ENCODE measurements at regions not wholly inside any gene's neighbourhood (a gene's known extent, or its start where the extent isn't known, plus 50 kb on each side); places are given as distances from the start of the nearest gene placed in this dataset.

DNA sequence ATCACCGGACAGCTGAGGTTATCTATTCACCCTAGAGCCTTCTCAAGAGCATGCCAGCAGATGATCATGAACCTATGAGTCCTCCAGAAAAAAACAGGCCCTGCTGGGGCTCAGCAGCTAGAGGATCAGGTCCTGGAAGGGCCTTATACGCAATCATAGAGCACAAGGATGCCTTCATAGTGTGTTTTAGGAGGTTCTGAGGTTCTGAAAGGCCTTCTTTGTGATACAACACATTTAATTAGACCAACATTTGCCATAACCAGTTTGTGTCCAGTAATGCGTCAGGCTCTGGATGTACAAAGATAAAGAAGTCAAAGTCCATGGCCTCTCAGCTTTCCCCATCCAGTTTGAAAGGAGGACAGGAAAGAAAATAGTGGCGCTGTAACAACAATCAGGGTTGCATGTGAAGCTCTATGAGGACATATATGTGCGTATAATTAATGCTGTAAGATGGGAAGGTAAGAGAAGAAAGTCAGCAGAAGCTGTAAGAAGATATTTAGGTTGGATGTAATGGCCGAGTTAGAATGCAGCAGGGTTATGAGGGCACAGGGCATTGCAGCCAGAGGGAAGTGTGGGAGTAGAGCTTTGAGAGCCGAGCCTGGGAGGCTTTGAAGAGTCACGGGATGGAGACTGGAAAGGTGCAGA is 302.6 kb upstream of the TBL1XR1 start:
- TF ChIP-seq, protein P1, sequence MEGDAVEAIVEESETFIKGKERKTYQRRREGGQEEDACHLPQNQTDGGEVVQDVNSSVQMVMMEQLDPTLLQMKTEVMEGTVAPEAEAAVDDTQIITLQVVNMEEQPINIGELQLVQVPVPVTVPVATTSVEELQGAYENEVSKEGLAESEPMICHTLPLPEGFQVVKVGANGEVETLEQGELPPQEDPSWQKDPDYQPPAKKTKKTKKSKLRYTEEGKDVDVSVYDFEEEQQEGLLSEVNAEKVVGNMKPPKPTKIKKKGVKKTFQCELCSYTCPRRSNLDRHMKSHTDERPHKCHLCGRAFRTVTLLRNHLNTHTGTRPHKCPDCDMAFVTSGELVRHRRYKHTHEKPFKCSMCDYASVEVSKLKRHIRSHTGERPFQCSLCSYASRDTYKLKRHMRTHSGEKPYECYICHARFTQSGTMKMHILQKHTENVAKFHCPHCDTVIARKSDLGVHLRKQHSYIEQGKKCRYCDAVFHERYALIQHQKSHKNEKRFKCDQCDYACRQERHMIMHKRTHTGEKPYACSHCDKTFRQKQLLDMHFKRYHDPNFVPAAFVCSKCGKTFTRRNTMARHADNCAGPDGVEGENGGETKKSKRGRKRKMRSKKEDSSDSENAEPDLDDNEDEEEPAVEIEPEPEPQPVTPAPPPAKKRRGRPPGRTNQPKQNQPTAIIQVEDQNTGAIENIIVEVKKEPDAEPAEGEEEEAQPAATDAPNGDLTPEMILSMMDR (IDR thresholded peaks at IDR 0.05; ENCODE audit: low read depth, low read length) = no peak
- H3K4me3 ChIP-seq (ENCODE audit: low read depth, low read length) = no peak overlapping the region

DNA sequence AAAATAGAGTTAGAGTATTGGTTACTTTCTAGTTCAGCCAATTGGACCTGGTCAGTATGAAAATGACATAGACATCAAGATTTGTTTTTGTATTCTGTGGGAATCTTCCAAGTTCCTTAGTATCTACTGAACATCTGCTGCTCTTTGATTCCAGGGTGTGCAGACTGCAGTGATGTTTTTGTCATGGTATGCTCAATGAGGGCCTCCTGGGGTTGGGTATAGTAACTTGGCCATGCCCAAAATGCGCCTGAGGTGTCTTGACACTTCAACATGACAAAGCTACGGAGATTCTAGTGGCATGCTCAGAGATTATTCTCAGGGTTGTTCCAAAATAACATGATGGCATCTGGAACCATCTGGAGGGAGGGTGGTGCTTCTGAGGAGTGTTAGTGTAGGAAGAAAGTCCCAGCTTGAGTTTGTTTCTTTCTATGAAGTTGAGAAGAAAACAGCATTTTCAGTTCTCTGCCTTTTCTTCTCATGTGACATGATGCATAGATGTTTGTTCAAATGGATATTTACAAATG is 313.5 kb upstream of the TBL1XR1 start:
- no peak overlapping the region for H3K4me3 ChIP-seq (ENCODE audit: low read depth, low read length)
- TF ChIP-seq, protein P1 (IDR thresholded peaks at IDR 0.05; ENCODE audit: low read depth, low read length) = no peak

DNA sequence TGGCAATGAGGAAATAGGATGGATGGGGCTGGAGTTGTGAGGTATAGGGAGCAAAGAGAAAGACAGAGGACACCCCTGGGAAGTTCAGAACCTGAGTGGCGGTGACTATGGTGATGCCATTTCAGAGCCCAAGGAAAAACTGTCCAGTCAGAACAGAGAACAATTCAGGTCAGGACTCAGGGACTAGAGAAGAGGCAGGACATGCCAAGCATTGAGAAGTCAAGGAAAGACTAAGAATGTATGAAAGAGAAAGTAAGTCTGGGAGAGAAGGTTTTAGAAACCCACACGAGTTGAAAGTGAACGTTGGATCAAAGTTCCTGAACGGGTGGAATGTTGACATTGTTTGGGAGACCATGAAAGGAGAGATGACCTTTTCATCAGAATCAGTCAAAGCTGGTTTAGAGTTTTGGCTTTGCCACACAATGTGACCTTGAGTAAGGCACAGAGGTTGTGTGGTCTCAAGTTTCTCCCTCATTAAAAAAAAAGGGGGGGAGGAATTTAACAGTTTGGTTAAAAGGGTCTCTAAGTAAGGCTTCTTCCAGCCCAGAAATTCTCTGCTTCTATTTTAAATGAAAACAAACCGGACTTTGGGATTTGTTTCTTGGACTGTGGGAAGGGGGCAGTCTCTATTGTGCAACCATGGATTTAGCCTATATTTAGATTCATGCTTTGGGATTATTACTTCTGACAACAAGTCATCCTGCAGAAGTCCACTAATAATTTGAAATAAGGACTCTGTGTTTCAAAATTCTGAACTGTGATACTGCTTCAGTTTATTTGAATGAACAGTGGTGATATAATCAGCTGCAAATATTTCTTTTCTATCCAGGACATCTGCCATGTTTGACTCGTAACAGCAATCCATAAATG is 315.9 kb upstream of the TBL1XR1 start:
- no peak overlapping the region for H3K4me3 ChIP-seq (ENCODE audit: low read depth, low read length)
- TF ChIP-seq, protein P1 (IDR thresholded peaks at IDR 0.05; ENCODE audit: low read depth, low read length) = no peak

DNA sequence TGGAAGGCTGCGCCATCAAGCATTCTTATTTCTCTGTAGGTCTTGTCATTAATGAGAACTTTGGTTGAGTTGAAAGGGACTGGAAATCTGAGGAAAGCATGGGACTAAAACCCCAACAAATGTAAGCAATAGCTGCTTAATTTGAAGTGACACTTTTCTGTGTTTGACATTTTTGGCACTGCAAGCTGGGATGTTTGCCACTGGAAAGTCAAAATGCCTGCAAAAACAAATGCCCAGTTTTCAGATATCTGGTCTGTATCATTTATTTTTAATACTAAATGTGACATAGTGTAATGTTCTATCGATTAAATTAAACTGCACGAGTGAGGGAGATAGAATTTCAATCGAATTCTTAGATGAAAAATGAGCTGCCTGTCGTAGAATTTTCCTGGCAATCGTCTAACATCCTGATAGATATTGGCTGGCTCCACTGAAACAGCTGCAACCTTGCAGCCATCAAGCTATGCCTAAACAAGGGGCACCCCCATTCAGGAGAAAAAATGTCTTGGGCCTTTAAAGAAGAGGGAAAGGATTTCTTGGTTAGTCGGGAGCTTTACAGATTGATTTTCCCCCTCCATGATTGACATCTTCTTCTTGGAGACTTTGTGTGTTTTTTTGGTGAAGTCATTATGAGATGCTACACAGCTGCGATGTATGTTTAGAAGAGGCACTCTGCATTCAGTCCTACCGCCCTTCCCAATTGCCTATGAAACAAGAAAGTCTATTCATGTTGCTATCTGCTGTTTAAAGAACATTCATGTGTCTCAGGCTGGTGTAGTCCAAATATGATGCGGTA is 316.7 kb upstream of the TBL1XR1 start:
- no peak overlapping the region for H3K4me3 ChIP-seq (ENCODE audit: low read depth, low read length)
- TF ChIP-seq, protein P1 (IDR thresholded peaks at IDR 0.05; ENCODE audit: low read depth, low read length) = no peak

DNA sequence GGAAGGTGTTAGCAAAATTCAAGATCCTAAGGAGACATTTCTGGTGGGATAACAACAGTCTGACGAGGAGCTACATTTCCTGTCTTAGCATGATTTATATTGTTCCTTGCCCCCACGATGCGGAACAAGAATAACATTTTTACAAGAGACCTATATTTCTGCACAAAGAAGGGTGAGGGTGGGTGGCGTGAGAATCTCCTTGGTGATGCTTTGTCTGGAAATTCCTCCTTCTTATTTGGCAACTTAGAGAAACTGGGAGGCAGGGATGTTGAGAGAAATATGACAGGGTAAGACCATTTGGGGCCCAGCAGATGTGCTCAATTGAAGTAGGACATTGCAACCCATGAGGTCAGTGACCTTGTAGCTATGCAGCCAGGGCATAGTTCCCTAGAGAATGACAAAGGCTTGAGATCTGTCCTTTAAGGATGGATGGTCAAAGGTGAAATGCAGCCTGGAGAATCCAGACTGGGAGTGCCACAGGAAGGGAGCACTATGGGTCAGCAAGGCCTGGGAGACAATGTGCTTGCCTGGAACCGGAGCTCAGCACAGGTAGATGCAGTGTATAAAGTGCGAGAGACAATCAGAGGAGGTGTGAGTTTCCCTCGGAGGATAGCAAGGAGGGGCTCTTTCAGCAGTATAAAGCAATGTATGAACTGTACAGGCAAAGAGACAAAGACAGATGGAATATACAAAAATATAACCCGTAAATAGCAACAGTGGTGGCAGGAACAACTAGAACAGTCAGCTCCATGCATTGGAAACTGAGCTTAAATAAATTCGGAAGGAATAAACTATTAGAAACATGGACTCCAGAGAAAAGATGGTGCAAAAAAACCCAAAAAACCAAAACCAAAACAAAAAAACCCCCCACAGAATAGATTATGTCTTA is 317.6 kb upstream of the TBL1XR1 start:
- TF ChIP-seq, protein P1 (IDR thresholded peaks at IDR 0.05; ENCODE audit: low read depth, low read length) = no peak

DNA sequence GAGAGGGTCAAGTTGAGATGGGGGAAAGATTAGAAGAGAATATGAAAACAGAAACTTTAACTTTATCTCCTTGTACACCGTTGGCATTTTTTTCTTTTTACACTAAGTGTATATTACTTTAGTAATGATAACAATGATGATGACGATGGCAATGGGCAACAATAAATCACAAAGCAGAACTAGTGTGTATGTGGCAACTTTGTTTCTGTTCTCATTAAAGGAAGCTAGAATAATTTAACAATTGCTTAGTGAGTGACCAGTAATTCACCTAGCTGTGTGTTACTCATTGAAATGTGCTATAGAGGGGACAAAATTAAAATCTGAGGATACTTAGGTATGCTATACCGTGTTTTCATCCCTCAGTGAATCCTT is 318.5 kb upstream of the TBL1XR1 start:
- TF ChIP-seq, protein P1 (IDR thresholded peaks at IDR 0.05; ENCODE audit: low read depth, low read length) = no peak
- H3K4me3 ChIP-seq (ENCODE audit: low read depth, low read length) = no peak overlapping the region

More for the DNA sequence above, 317.6 kb upstream of the TBL1XR1 start:
- H3K4me3 ChIP-seq (ENCODE audit: low read depth, low read length) = no peak overlapping the region

Measured in WI38 (cell line).